ENCODE measurements at regions not wholly inside any gene's neighbourhood (a gene's known extent, or its start where the extent isn't known, plus 50 kb on each side); places are given as distances from the start of the nearest gene placed in this dataset.

- Mint-ChIP-seq H3K27ac (peak overlapping the region; percentile 83), H3K27me3 (no peaks in the 10 kb centered on the region), H3K4me3 (no peak overlapping the region), H3K4me1 (peaks cover 4% of the 10 kb centered on the region), H3K36me3 (ENCODE audit: low read depth) (peaks cover 8% of the 10 kb centered on the region)
- DNase-seq (no peak), ATAC-seq (no peak)
- H3K9me3 ChIP-seq (ENCODE audit: control insufficient read depth, low read length, poor library complexity, severe bottlenecking) = no peaks in the 10 kb centered on the region
These were observed 59.0 kb upstream of the EDEM3 start for GRCh38 chr1:184813528-184814089.

- ATAC-seq (no peak), DNase-seq (no peak)
- no peak overlapping the region for H3K4me3 Mint-ChIP-seq
- peak overlapping the region; percentile 83 for H3K27ac Mint-ChIP-seq
- no peaks in the 10 kb centered on the region for H3K27me3 Mint-ChIP-seq
- H3K4me1 Mint-ChIP-seq = peaks cover 4% of the 10 kb centered on the region
- H3K9me3 ChIP-seq (ENCODE audit: control insufficient read depth, low read length, poor library complexity, severe bottlenecking) = no peaks in the 10 kb centered on the region
- peaks cover 2% of the 10 kb centered on the region for H3K36me3 Mint-ChIP-seq (ENCODE audit: low read depth)
These were observed 56.9 kb upstream of the EDEM3 start for GRCh38 chr1:184811439-184812111.

- Mint-ChIP-seq H3K27me3 (no peaks in the 10 kb centered on the region), H3K27ac (peak overlapping the region; percentile 90), H3K4me1 (peaks cover 4% of the 10 kb centered on the region), H3K36me3 (ENCODE audit: low read depth) (peaks cover 2% of the 10 kb centered on the region), H3K4me3 (no peak overlapping the region)
- DNase-seq (no peak), ATAC-seq (no peak)
- H3K9me3 ChIP-seq (ENCODE audit: control insufficient read depth, low read length, poor library complexity, severe bottlenecking) = no peaks in the 10 kb centered on the region
These were observed 56.2 kb upstream of the EDEM3 start for GRCh38 chr1:184810735-184811343.

GRCh38 chr1:184806296-184806721, 51.7 kb upstream of the EDEM3 start:
- no peaks in the 10 kb centered on the region for H3K27me3 Mint-ChIP-seq
- no peak for DNase-seq

GRCh38 chr1:184805667-184806295, 51.1 kb upstream of the EDEM3 start:
- no peaks in the 10 kb centered on the region for H3K27me3 Mint-ChIP-seq
- peaks cover 8% of the 10 kb centered on the region for H3K4me1 Mint-ChIP-seq
- no peak overlapping the region for H3K4me3 Mint-ChIP-seq
- H3K9me3 ChIP-seq (ENCODE audit: control insufficient read depth, low read length, poor library complexity, severe bottlenecking) = no peaks in the 10 kb centered on the region
- ATAC-seq (peak; percentile 94), DNase-seq (peak; percentile 66 to 81 (median 70))
- H3K27ac Mint-ChIP-seq = peak overlapping the region; percentile 89
- H3K36me3 Mint-ChIP-seq (ENCODE audit: low read depth) = peaks cover 10% of the 10 kb centered on the region

More at GRCh38 chr1:184806296-184806721, 51.7 kb upstream of the EDEM3 start:
- Mint-ChIP-seq H3K27ac (peak overlapping the region; percentile 78), H3K36me3 (ENCODE audit: low read depth) (peaks cover 10% of the 10 kb centered on the region), H3K4me1 (peaks cover 8% of the 10 kb centered on the region), H3K4me3 (no peak overlapping the region)
- peak; percentile 7 for ATAC-seq
- H3K9me3 ChIP-seq (ENCODE audit: control insufficient read depth, low read length, poor library complexity, severe bottlenecking) = no peaks in the 10 kb centered on the region

Measured in T-helper 17 cell (primary cell).